ENCODE measurements at regions not wholly inside any gene's neighbourhood (a gene's known extent, or its start where the extent isn't known, plus 50 kb on each side); places are given as distances from the start of the nearest gene placed in this dataset.
"Not testable (repeated sequence)": the region's sequence is repeated elsewhere in the genome, so short reads cannot be mapped to it uniquely, and the experiment has no call there.

DNA sequence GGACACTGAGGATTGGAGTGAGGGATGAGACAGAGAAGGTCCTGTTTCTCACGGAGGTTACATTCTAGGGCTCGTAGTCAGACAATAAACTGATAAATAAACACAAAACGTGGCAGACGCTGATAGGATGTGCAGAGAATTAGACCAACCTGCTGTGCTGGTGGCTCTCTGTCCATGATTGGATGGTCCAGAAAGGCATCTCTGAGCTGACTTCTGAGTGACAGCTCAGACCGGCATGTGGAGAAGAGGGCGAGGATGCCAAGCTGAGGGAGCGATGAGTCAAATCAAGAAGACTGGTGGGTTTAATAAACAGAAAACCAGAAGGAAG, 132.3 kb upstream of the TAF11L2 start:
- Histone ChIP-seq H3K27me3 (ENCODE audit: control insufficient read depth, insufficient read depth, low read length) (no peaks in the 10 kb centered on the region), H3K9me3 (ENCODE audit: control insufficient read depth, low read depth, low read length) (no peaks in the 10 kb centered on the region), H3K9ac (ENCODE audit: low read length) (no peak overlapping the region), H3K36me3 (ENCODE audit: control insufficient read depth, low read depth, low read length) (no peaks in the 10 kb centered on the region), H3K4me3 (ENCODE audit: low read length) (no peak overlapping the region), H3K4me1 (ENCODE audit: control insufficient read depth, low read depth, low read length) (peaks cover 16% of the 10 kb centered on the region), H3K27ac (ENCODE audit: low read length) (no peak overlapping the region)

DNA sequence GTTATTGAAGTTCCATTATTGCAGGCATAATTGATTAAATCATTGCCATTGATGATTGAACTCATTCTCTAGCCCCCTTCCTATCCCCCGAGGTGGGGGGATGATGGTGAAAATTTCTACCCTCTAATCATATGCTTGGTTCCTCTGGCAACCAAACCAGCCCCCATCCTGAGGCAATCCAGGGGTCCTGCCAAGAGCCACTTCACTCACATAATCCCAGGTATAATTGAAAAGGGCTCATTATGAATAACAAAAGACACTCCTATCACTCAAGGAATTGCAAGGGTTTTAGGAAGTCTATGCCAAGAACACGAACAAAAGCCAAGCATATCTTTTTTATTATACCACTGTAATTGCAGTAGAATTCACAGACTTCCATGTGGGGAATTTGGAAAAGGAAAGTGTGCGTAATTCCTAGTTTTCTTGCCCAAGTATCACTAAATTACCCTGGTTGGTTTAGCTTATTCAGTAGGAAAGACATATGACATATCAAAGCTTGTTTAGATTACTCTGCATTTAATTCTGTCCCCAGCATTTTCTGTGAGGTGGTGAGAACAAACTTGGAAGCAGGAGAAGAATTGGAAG, 130.7 kb upstream of the TAF11L2 start:
- H3K36me3 ChIP-seq (ENCODE audit: control insufficient read depth, low read depth, low read length): no peaks in the 10 kb centered on the region
- H3K4me1 ChIP-seq (ENCODE audit: control insufficient read depth, low read depth, low read length): peaks cover 16% of the 10 kb centered on the region
- H3K9ac ChIP-seq (ENCODE audit: low read length): no peak overlapping the region
- H3K27me3 ChIP-seq (ENCODE audit: control insufficient read depth, insufficient read depth, low read length): no peaks in the 10 kb centered on the region
- no peak overlapping the region for H3K27ac ChIP-seq (ENCODE audit: low read length)
- no peaks in the 10 kb centered on the region for H3K9me3 ChIP-seq (ENCODE audit: control insufficient read depth, low read depth, low read length)
- H3K4me3 ChIP-seq (ENCODE audit: low read length): peak overlapping the region; percentile 2

DNA sequence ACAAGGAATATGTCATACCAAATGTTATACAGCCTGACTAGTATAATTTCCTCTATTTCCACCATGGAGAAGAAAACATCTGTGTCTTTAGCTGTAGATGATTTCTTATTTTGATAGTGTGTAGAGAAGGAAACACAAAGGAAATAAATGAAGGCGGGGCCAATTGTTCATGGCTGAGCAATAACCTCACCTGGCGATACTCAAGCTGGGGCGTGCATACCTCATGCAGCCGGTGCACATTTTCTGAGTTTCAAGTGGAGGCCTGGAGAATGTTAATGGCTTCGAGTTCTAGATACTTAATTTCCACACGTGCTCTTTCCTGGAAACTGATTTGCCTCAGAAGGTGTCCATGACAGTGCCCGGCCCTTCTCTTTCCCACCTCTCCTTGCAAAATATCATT, 127.4 kb upstream of the TAF11L2 start:
- no peak overlapping the region for H3K4me3 ChIP-seq (ENCODE audit: low read length)
- no peaks in the 10 kb centered on the region for H3K36me3 ChIP-seq (ENCODE audit: control insufficient read depth, low read depth, low read length)
- H3K27ac ChIP-seq (ENCODE audit: low read length): no peak overlapping the region
- H3K9me3 ChIP-seq (ENCODE audit: control insufficient read depth, low read depth, low read length): no peaks in the 10 kb centered on the region
- H3K4me1 ChIP-seq (ENCODE audit: control insufficient read depth, low read depth, low read length): peaks cover 33% of the 10 kb centered on the region
- H3K9ac ChIP-seq (ENCODE audit: low read length): no peak overlapping the region
- H3K27me3 ChIP-seq (ENCODE audit: control insufficient read depth, insufficient read depth, low read length): no peaks in the 10 kb centered on the region

DNA sequence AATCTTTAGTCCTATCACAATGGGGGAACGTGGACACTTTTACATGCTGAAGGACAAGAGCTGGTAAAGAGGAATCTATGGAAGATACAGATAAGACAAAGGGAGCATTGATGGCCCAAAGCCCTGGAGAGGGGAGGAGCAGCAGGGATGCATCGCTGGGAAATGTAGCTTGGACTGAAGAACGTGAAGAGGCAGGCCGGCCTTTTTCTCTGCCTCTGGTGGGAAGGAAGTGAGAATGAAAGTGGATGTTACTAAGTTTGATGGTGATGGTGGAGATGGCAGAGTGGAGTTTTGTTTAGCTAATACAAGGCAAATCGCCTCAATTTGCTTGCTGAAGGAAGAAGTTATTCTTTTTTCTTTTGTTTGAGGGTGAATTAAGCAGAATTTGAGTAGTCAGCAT, 124.6 kb upstream of the TAF11L2 start:
- no peak overlapping the region for H3K27ac ChIP-seq (ENCODE audit: low read length)
- H3K36me3 ChIP-seq (ENCODE audit: control insufficient read depth, low read depth, low read length): no peaks in the 10 kb centered on the region
- no peak overlapping the region for H3K4me3 ChIP-seq (ENCODE audit: low read length)
- no peak overlapping the region for H3K9ac ChIP-seq (ENCODE audit: low read length)
- H3K4me1 ChIP-seq (ENCODE audit: control insufficient read depth, low read depth, low read length): peaks cover 21% of the 10 kb centered on the region
- no peaks in the 10 kb centered on the region for H3K27me3 ChIP-seq (ENCODE audit: control insufficient read depth, insufficient read depth, low read length)
- no peaks in the 10 kb centered on the region for H3K9me3 ChIP-seq (ENCODE audit: control insufficient read depth, low read depth, low read length)

DNA sequence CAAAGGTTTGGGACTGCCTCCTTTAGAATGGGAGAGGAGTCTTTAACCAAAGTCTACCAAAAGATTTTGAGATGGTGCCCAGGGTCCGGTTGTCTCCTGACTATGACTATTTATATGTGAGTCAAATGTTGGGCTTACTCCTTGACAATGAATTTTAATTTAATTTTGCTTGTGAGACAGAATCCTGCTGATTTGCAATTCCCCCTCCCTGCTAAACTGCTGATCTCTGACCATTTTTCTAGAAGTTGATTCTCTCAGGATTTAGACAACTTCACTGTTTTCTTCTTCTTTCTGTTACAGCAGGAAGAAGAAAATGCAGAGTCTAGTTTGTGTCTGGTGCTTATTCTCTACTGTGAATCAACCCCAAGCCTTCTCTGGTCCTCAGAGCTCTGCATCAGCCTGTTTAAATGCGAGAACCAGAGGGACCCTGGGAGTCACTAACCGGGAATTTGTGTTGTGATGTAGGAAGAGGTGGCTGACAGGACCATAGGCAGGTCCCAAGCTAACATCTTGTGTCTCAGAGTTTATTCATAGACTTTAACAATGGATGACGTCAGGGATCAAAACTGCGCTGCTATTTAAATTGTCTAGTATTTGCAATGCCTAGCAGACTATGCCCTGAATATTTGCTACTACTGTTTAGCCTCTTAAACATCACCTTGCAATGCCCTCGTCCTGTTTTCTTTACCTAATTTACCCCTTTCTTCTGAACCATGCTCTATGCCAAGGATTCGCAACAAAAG, 124.0 kb upstream of the TAF11L2 start:
- Histone ChIP-seq H3K4me1 (ENCODE audit: control insufficient read depth, low read depth, low read length) (peaks cover 21% of the 10 kb centered on the region), H3K4me3 (ENCODE audit: low read length) (no peak overlapping the region), H3K9me3 (ENCODE audit: control insufficient read depth, low read depth, low read length) (no peaks in the 10 kb centered on the region), H3K27me3 (ENCODE audit: control insufficient read depth, insufficient read depth, low read length) (no peaks in the 10 kb centered on the region), H3K36me3 (ENCODE audit: control insufficient read depth, low read depth, low read length) (no peaks in the 10 kb centered on the region), H3K27ac (ENCODE audit: low read length) (no peak overlapping the region), H3K9ac (ENCODE audit: low read length) (no peak overlapping the region)

DNA sequence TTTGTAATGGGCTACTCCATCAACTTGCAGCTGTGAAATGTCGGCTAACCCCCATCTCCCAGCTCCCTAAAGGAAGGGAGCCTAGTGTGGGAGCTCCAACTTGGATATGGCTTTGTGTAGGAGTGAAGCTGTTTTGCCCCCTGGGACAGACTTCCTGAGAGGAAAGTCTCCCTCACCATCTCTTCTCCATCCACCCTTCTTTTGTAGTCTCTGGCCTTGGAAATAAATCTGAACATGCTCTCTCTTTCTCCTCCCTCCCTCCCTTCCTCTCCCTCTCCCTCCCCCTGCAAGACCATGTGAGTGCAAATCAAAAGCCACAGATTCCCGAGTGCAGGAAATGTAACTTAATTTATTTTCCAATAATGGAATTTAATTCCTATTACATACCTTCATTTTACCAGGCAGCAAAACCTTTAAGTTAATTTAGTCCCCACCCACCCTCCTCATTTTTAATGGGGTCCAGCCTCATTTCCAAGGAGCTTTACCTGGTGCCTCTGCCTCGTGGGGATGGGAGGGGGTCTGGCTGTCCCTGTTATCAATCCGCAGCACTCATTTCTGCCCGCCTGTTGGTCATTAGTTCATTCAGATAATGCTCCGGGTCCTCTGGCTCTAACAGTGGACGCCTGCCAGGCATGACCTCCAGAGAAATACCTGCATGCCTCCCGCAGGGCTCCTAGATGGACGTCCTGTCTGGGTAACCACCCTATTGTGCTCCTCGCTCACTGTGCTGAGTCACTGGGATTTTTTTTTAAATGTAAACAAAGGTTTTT, 122.9 kb upstream of the TAF11L2 start:
- no peaks in the 10 kb centered on the region for H3K27me3 ChIP-seq (ENCODE audit: control insufficient read depth, insufficient read depth, low read length)
- peak overlapping the region; percentile 4 for H3K4me3 ChIP-seq (ENCODE audit: low read length)
- peak overlapping the region; percentile 35 for H3K27ac ChIP-seq (ENCODE audit: low read length)
- H3K36me3 ChIP-seq (ENCODE audit: control insufficient read depth, low read depth, low read length): no peaks in the 10 kb centered on the region
- peak overlapping the region; percentile 16 for H3K9ac ChIP-seq (ENCODE audit: low read length)
- H3K4me1 ChIP-seq (ENCODE audit: control insufficient read depth, low read depth, low read length): peaks cover 21% of the 10 kb centered on the region
- no peaks in the 10 kb centered on the region for H3K9me3 ChIP-seq (ENCODE audit: control insufficient read depth, low read depth, low read length)

DNA sequence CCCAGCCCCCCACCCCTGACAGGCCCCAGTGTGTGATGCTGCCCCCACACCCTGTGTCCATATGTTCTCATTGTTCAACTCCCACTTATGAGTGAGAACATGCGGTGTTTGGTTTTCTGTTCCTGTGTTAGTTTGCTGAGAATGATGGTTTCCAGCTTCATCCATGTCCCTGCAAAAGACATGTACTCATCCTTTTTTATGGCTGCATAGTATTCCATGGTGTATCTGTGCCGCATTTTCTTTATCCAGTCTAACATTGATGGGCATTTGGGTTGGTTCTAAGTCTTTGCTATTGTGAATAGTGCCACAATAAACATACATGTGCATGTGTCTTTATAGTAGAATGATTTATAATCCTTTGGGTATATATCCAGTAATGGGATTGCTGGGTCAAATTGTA, 122.1 kb upstream of the TAF11L2 start:
- not testable (repeated sequence) for H3K4me3 ChIP-seq (ENCODE audit: low read length); H3K36me3 ChIP-seq (ENCODE audit: control insufficient read depth, low read depth, low read length); H3K27ac ChIP-seq (ENCODE audit: low read length); H3K27me3 ChIP-seq (ENCODE audit: control insufficient read depth, insufficient read depth, low read length); H3K9ac ChIP-seq (ENCODE audit: low read length); H3K9me3 ChIP-seq (ENCODE audit: control insufficient read depth, low read depth, low read length)
- H3K4me1 ChIP-seq (ENCODE audit: control insufficient read depth, low read depth, low read length): peaks cover 21% of the 10 kb centered on the region

DNA sequence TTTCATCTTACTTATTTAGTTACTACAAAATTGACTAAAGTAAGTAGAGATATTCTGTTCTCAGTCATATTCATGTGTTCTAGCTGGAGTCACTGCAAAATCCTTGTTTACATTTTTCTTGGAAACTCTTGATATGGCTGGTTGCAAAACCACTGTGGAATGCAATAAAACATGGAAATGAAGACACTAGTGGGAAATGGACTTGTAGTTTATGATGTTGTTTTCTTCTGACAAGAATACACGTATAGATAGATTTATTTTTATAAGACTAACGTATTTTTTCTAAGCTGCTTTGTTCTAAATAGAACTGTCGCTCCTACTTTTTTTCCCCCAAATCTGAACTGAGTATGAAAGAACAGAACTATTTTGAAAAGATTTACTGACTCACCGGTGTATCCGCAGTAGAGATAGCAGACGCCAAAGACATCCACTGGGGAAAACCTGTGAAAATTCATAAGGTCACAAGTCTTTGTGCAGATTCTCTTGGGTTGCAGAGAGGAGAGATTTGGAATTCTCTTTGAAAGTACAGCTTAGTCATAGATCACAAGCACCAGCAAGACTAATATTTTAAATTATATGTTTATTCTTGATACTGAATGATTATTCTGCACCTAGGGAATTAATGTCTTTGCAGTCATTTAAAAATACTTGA, 119.6 kb upstream of the TAF11L2 start:
- no peaks in the 10 kb centered on the region for H3K27me3 ChIP-seq (ENCODE audit: control insufficient read depth, insufficient read depth, low read length)
- peaks cover 19% of the 10 kb centered on the region for H3K4me1 ChIP-seq (ENCODE audit: control insufficient read depth, low read depth, low read length)
- H3K36me3 ChIP-seq (ENCODE audit: control insufficient read depth, low read depth, low read length): no peaks in the 10 kb centered on the region
- no peak overlapping the region for H3K9ac ChIP-seq (ENCODE audit: low read length)
- no peaks in the 10 kb centered on the region for H3K9me3 ChIP-seq (ENCODE audit: control insufficient read depth, low read depth, low read length)
- H3K4me3 ChIP-seq (ENCODE audit: low read length): no peak overlapping the region
- no peak overlapping the region for H3K27ac ChIP-seq (ENCODE audit: low read length)

DNA sequence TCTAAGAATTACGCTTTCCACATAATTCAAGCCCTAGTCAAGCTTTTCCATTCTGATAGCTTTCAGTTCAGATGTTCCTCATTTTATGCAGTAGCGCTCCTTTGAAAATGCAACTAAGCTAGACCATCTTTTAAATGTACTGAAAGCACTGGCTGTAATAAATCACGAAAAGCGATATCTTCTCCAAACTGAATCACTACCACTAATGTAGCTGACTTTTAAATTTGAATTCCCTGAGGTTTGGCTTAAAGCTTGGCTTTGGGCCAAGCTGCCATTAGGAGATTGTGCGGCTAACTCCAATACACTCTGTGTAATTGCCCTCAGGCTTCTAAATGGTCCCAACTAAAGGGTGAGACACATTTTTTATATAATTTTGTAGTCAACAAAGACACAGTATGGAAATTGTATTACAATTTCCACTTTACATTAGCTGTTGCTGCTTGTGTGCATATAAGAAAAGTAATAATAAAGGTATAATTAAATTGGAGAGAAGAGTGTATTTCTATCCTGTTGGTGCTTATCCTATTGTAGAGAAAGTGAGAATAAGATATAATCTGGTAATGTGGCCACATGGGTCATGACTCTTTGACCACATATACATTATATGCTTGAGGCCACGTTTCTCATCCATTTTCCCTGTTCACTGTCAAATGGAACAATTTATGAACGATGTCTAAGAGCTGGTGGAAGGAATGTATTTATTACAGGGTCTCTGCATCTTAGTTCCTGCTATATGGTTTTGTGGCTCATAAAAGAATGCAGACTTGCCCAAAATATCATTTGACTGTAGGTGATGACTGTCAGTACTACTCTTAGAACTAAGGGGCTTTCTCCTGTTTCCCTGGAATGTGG, 118.7 kb upstream of the TAF11L2 start:
- Histone ChIP-seq H3K27ac (ENCODE audit: low read length) (no peak overlapping the region), H3K36me3 (ENCODE audit: control insufficient read depth, low read depth, low read length) (no peaks in the 10 kb centered on the region), H3K9ac (ENCODE audit: low read length) (no peak overlapping the region), H3K4me1 (ENCODE audit: control insufficient read depth, low read depth, low read length) (peaks cover 11% of the 10 kb centered on the region), H3K4me3 (ENCODE audit: low read length) (no peak overlapping the region), H3K9me3 (ENCODE audit: control insufficient read depth, low read depth, low read length) (no peaks in the 10 kb centered on the region), H3K27me3 (ENCODE audit: control insufficient read depth, insufficient read depth, low read length) (no peaks in the 10 kb centered on the region)

DNA sequence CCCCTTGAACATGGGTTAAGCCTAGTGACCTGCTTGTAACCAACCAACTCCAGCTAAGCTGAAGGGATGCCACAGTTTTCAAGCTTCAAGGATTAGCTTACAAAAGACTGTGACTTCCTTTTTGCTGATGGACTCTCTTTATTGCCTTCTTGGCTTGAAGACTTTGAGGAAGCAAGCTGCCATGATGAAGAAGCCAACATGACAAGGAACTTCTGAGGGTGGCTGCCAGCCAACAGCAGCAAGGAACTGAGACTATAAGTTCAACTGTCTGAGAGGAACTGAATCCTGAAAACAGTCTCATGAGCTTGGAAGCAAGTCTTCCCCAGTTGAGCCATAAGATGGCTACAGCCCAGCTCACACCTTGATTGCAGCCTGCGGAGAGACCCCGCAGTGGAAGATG, 116.1 kb upstream of the TAF11L2 start:
- no peaks in the 10 kb centered on the region for H3K27me3 ChIP-seq (ENCODE audit: control insufficient read depth, insufficient read depth, low read length)
- no peak overlapping the region for H3K4me3 ChIP-seq (ENCODE audit: low read length)
- no peak overlapping the region for H3K27ac ChIP-seq (ENCODE audit: low read length)
- H3K36me3 ChIP-seq (ENCODE audit: control insufficient read depth, low read depth, low read length): no peaks in the 10 kb centered on the region
- no peaks in the 10 kb centered on the region for H3K4me1 ChIP-seq (ENCODE audit: control insufficient read depth, low read depth, low read length)
- H3K9ac ChIP-seq (ENCODE audit: low read length): no peak overlapping the region
- H3K9me3 ChIP-seq (ENCODE audit: control insufficient read depth, low read depth, low read length): no peaks in the 10 kb centered on the region

DNA sequence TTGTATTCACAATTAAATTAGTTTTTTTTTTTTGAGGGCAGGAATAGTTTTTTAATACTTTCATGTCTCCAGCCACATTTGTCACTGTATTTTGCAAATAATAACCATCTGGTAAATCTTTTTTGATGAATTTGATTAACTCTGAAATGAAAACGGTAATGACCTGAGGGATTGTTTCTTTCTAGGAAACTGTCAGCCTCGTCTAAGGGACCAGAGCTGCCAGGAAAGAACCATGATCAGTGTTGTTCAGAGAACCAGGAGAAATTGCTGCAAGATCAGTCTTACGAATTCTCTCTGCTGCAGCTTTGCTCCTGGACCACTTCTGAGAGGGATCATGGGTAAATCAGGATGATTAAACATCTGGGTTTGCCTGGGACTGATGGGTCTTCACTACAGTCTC, 114.5 kb upstream of the TAF11L2 start:
- H3K9ac ChIP-seq (ENCODE audit: low read length): no peak overlapping the region
- H3K27ac ChIP-seq (ENCODE audit: low read length): no peak overlapping the region
- H3K4me3 ChIP-seq (ENCODE audit: low read length): no peak overlapping the region
- no peaks in the 10 kb centered on the region for H3K36me3 ChIP-seq (ENCODE audit: control insufficient read depth, low read depth, low read length)
- no peaks in the 10 kb centered on the region for H3K4me1 ChIP-seq (ENCODE audit: control insufficient read depth, low read depth, low read length)
- H3K27me3 ChIP-seq (ENCODE audit: control insufficient read depth, insufficient read depth, low read length): no peaks in the 10 kb centered on the region
- no peaks in the 10 kb centered on the region for H3K9me3 ChIP-seq (ENCODE audit: control insufficient read depth, low read depth, low read length)
